WTC11 (cell line): ENCODE measurements at regions not wholly inside any gene's neighbourhood (a gene's known extent, or its start where the extent isn't known, plus 50 kb on each side); places are given as distances from the start of the nearest gene placed in this dataset.

ENCODE experiments used
- ATF1 ChIP-seq: sonication (generic); formaldehyde crosslinking; IDR thresholded peaks from 2 replicates; pipeline ENCODE4 v1.8.1; 2023; ENCODE audit warnings: mild to moderate bottlenecking, moderate library complexity, missing genetic modification reagents
- ATF6 ChIP-seq: sonication (generic); formaldehyde crosslinking; IDR thresholded peaks from 2 replicates; pipeline ENCODE4 v1.8.1; 2023; ENCODE audit warnings: mild to moderate bottlenecking, missing genetic modification reagents
- CREM ChIP-seq: sonication (generic); formaldehyde crosslinking; IDR thresholded peaks from 2 replicates; pipeline ENCODE4 v1.8.1; 2022; ENCODE audit warnings: mild to moderate bottlenecking, missing genetic modification reagents, moderate library complexity
- CTCF ChIP-seq: fragments of 200-600 bp; IDR thresholded peaks from 2 replicates; pipeline ENCODE4 v1.8.0; 2022; ENCODE audit warnings: antibody characterized with exemption
- E2F5 ChIP-seq: sonication (generic); formaldehyde crosslinking; IDR thresholded peaks from 2 replicates; pipeline ENCODE4 v1.8.1; 2022; ENCODE audit warnings: mild to moderate bottlenecking, moderate library complexity, missing genetic modification reagents
- EMX1 ChIP-seq: fragments of 250-450 bp; sonication (Bioruptor Pico); IDR thresholded peaks from 2 replicates; pipeline ENCODE4 v1.8.0; 2021; ENCODE audit warnings: mild to moderate bottlenecking
- FOXJ3 ChIP-seq: sonication (generic); formaldehyde crosslinking; IDR thresholded peaks from 2 replicates; pipeline ENCODE4 v1.9.0; 2021; ENCODE audit warnings: missing genetic modification reagents, mild to moderate bottlenecking, borderline replicate concordance
- JUN ChIP-seq: sonication (generic); formaldehyde crosslinking; IDR thresholded peaks from 2 replicates; pipeline ENCODE4 v1.8.0; 2023; ENCODE audit warnings: mild to moderate bottlenecking, missing genetic modification reagents
- NFYB ChIP-seq: sonication (generic); formaldehyde crosslinking; conservative IDR thresholded peaks from 2 replicates; pipeline ENCODE4 v1.8.0; 2022; ENCODE audit warnings: low read depth, missing genetic modification reagents
- NR1H2 ChIP-seq: sonication (generic); formaldehyde crosslinking; IDR thresholded peaks from 2 replicates; pipeline ENCODE4 v1.9.0; 2021; ENCODE audit warnings: mild to moderate bottlenecking, moderate library complexity, missing genetic modification reagents
- SMAD4 ChIP-seq: sonication (generic); formaldehyde crosslinking; IDR thresholded peaks from 2 replicates; pipeline ENCODE4 v1.8.0; 2022; ENCODE audit warnings: mild to moderate bottlenecking, missing genetic modification reagents
- SP1 ChIP-seq: sonication (generic); formaldehyde crosslinking; conservative IDR thresholded peaks from 2 replicates; pipeline ENCODE4 v1.8.1; 2022; ENCODE audit warnings: missing genetic modification reagents
- TCF7 ChIP-seq: sonication (generic); formaldehyde crosslinking; IDR thresholded peaks from 2 replicates; pipeline ENCODE4 v1.8.0; 2022; ENCODE audit warnings: mild to moderate bottlenecking, low read depth, missing genetic modification reagents, moderate library complexity
- ZBTB43 ChIP-seq: sonication (generic); formaldehyde crosslinking; IDR thresholded peaks from 2 replicates; pipeline ENCODE4 v1.8.1; 2023; ENCODE audit warnings: mild to moderate bottlenecking, missing genetic modification reagents

- no peak for TF ChIP-seq CTCF
- no peak for TF ChIP-seq SMAD4
- no peak for TF ChIP-seq JUN (CRISPR knock-in tag)
- no peak for TF ChIP-seq ZBTB43 (CRISPR knock-in tag)
- TF ChIP-seq ATF6 (CRISPR knock-in tag), result no peak
- no peak for TF ChIP-seq NFYB
- no peak for TF ChIP-seq CREM (CRISPR knock-in tag)
- TF ChIP-seq FOXJ3 (CRISPR knock-in tag), result no peak
- no peak for TF ChIP-seq EMX1 (CRISPR knock-in tag)
- TF ChIP-seq E2F5 (CRISPR knock-in tag), result no peak
- TF ChIP-seq SP1, result no peak
- no peak for TF ChIP-seq ATF1
- TF ChIP-seq NR1H2 (CRISPR knock-in tag), result no peak
- TF ChIP-seq TCF7 (CRISPR knock-in tag), result no peak
Measured at GRCh38 chr5:2681476-2681875, 70.0 kb downstream of the IRX2 start.
